ENCODE measurements at regions not wholly inside any gene's neighbourhood (a gene's known extent, or its start where the extent isn't known, plus 50 kb on each side); places are given as distances from the start of the nearest gene placed in this dataset.

- Mint-ChIP-seq H3K4me3 (no peak overlapping the region), H3K27me3 (no peaks in the 10 kb centered on the region), H3K36me3 (ENCODE audit: low read depth) (no peaks in the 10 kb centered on the region), H3K4me1 (no peaks in the 10 kb centered on the region), H3K9me3 (peaks cover 3% of the 10 kb centered on the region), H3K27ac (no peak overlapping the region)
- intact Hi-C loops (cut with micrococcal nuclease), result no loop called here
- DNase-seq, result no peak
- ChIA-PET POLR2A (no interaction called here), CTCF (no interaction called here)
- ATAC-seq (ENCODE audit: low read depth), result no peak
- TF ChIP-seq CTCF (IDR thresholded peaks at IDR 0.05), result no peak
Measured at GRCh38 chr9:13719981-13720676, 440.6 kb upstream of the MPDZ start.

GRCh38 chr9:13719446-13719845, 440.0 kb upstream of the MPDZ start:
- Mint-ChIP-seq H3K9me3 (peaks cover 3% of the 10 kb centered on the region), H3K4me3 (no peak overlapping the region), H3K36me3 (ENCODE audit: low read depth) (no peaks in the 10 kb centered on the region), H3K27me3 (no peaks in the 10 kb centered on the region), H3K4me1 (no peaks in the 10 kb centered on the region), H3K27ac (no peak overlapping the region)
- ChIA-PET POLR2A (no interaction called here), CTCF (no interaction called here)
- no peak for DNase-seq
- TF ChIP-seq CTCF (IDR thresholded peaks at IDR 0.05), result no peak
- ATAC-seq (ENCODE audit: low read depth), result no peak
- intact Hi-C loops (cut with micrococcal nuclease), result no loop called here

- H3K4me3 Mint-ChIP-seq, result no peak overlapping the region
- H3K27me3 Mint-ChIP-seq, result no peaks in the 10 kb centered on the region
- TF ChIP-seq CTCF (IDR thresholded peaks at IDR 0.05), result no peak
- intact Hi-C loops (cut with micrococcal nuclease), result no loop called here
- H3K9me3 Mint-ChIP-seq, result peaks cover 3% of the 10 kb centered on the region
- ATAC-seq (ENCODE audit: low read depth), result no peak
- CTCF ChIA-PET, result no interaction called here
- no peaks in the 10 kb centered on the region for H3K36me3 Mint-ChIP-seq (ENCODE audit: low read depth)
- POLR2A ChIA-PET, result no interaction called here
- no peak for DNase-seq
- no peaks in the 10 kb centered on the region for H3K4me1 Mint-ChIP-seq
- no peak overlapping the region for H3K27ac Mint-ChIP-seq
Measured at GRCh38 chr9:13718539-13718938, 439.0 kb upstream of the MPDZ start.

GRCh38 chr9:13718086-13718485, 438.6 kb upstream of the MPDZ start:
- POLR2A ChIA-PET, result no interaction called here
- CTCF ChIA-PET, result no interaction called here
- H3K9me3 Mint-ChIP-seq, result peaks cover 3% of the 10 kb centered on the region
- H3K27me3 Mint-ChIP-seq, result no peaks in the 10 kb centered on the region
- no peaks in the 10 kb centered on the region for H3K4me1 Mint-ChIP-seq
- no peaks in the 10 kb centered on the region for H3K36me3 Mint-ChIP-seq (ENCODE audit: low read depth)
- no peak overlapping the region for H3K27ac Mint-ChIP-seq
- intact Hi-C loops (cut with micrococcal nuclease), result no loop called here
- DNase-seq (no peak), ATAC-seq (ENCODE audit: low read depth) (no peak)
- TF ChIP-seq CTCF (IDR thresholded peaks at IDR 0.05), result no peak
- no peak overlapping the region for H3K4me3 Mint-ChIP-seq

- no peak for TF ChIP-seq CTCF (IDR thresholded peaks at IDR 0.05)
- ChIA-PET POLR2A (no interaction called here), CTCF (no interaction called here)
- intact Hi-C loops (cut with micrococcal nuclease), result no loop called here
- no peaks in the 10 kb centered on the region for H3K4me1 Mint-ChIP-seq
- H3K36me3 Mint-ChIP-seq (ENCODE audit: low read depth), result no peaks in the 10 kb centered on the region
- no peak overlapping the region for H3K4me3 Mint-ChIP-seq
- DNase-seq (no peak), ATAC-seq (ENCODE audit: low read depth) (no peak)
- peaks cover under 1% of the 10 kb centered on the region for H3K9me3 Mint-ChIP-seq
- H3K27me3 Mint-ChIP-seq, result no peaks in the 10 kb centered on the region
- H3K27ac Mint-ChIP-seq, result no peak overlapping the region
Measured at GRCh38 chr9:13717322-13718054, 438.0 kb upstream of the MPDZ start.
